Muscle layer of colon (tissue), 2 donors: ENCODE measurements at regions not wholly inside any gene's neighbourhood (a gene's known extent, or its start where the extent isn't known, plus 50 kb on each side); places are given as distances from the start of the nearest gene placed in this dataset.

Experiments used
- H3K27ac ChIP-seq: one replicate; pipeline ENCODE4 v1.7.0; 2013; ENCODE audit warnings: low read depth, mild to moderate bottlenecking, low read length, moderate library complexity
- H3K27me3 ChIP-seq, 2 donors: one replicate each; pipeline ENCODE4 v1.7.0; 2013; ENCODE audit warnings: low read length in 2 of 2, mild to moderate bottlenecking in 2 of 2; ENCODE audit not compliant: insufficient read depth in 2 of 2, control insufficient read depth in 1 of 2
- H3K36me3 ChIP-seq: one replicate; pipeline ENCODE4 v1.7.0; 2013; ENCODE audit warnings: mild to moderate bottlenecking, low read length; ENCODE audit not compliant: insufficient read depth
- H3K4me1 ChIP-seq: one replicate; pipeline ENCODE4 v1.7.0; 2013; ENCODE audit warnings: mild to moderate bottlenecking, low read length; ENCODE audit not compliant: insufficient read depth
- H3K4me3 ChIP-seq, 2 donors: one replicate each; pipeline ENCODE4 v1.7.0; 2013; ENCODE audit warnings: low read length in 2 of 2, low read depth in 1 of 2, mild to moderate bottlenecking in 1 of 2, moderate library complexity in 1 of 2
- H3K9ac ChIP-seq: one replicate; pipeline ENCODE4 v1.7.0; 2013; ENCODE audit warnings: low read length
- H3K9me3 ChIP-seq: one replicate; pipeline ENCODE4 v1.7.0; 2013; ENCODE audit warnings: mild to moderate bottlenecking, low read length
- donor health status: abdominal sarcoma.
- donor health status: Adenocarcinoma of cecum.

DNA sequence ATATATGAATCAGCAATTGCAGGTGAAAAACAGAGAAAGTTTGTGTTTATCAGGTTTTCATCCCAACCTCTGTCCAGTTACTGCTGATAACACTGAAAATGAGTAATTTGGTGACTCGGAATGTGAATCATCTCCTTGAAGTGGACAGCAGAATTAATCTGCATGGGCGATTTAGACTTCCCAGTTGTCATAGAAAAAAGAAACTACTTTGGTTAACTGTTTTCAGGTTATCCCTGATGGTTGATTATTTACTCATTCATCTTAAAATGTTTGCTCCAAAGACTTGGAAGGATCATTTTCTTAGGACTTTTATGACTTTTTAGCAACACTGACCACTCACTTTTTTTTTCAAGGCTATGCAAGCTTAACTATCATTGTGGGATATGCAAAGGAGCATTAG, 504.1 kb upstream of the ANKRD30A start:
- Histone ChIP-seq H3K4me1 (no peaks in the 10 kb centered on the region), H3K9me3 (no peaks in the 10 kb centered on the region), H3K36me3 (no peaks in the 10 kb centered on the region), H3K9ac (no peak overlapping the region), H3K27ac (no peak overlapping the region), H3K4me3 (no peak overlapping the region), H3K27me3 (no peaks in the 10 kb centered on the region)

DNA sequence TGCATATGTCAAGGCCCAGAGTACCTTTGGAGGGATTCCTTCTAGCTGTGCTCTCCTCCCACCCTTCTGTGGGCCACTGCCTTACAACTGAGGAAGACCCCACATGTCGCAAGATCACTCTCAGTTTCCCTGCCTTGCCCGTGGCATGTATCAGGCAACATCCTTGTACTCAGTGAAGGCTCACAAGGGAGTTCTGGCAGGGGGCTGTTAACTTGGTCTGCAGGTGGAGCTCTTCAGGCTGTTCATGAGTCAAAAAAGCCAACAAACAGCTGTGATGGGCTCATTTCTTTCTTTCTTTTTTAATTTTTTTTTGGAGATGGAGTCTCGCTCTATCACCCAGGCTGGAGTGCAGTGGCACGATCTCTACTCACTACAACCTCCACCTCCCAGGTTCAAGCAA, 513.0 kb upstream of the ANKRD30A start:
- Histone ChIP-seq H3K4me1 (no peaks in the 10 kb centered on the region), H3K27me3 (no peaks in the 10 kb centered on the region), H3K9ac (no peak overlapping the region), H3K27ac (no peak overlapping the region), H3K9me3 (no peaks in the 10 kb centered on the region), H3K4me3 (no peak overlapping the region), H3K36me3 (no peaks in the 10 kb centered on the region)

DNA sequence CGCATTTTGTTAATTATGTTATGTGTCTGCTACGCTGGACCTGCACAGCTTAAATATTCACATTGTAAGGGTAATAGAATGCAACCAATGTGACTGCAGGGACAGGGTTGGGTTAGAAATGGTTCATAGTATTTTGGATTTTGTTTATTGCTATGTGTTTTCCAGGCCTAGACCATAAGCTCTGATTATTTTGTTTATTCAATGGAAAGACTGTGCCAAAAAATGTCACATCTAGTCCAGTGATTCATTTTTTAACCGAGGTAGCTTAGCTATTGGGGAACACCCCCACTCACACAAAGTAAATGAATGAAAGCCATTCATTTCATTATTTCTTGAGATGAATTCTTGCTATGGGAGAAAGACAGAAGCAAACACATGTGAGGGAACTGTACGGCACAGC, 516.5 kb upstream of the ANKRD30A start:
- Histone ChIP-seq H3K27me3 (no peaks in the 10 kb centered on the region), H3K9me3 (no peaks in the 10 kb centered on the region), H3K36me3 (no peaks in the 10 kb centered on the region), H3K4me1 (no peaks in the 10 kb centered on the region), H3K4me3 (no peak overlapping the region), H3K9ac (no peak overlapping the region), H3K27ac (no peak overlapping the region)

DNA sequence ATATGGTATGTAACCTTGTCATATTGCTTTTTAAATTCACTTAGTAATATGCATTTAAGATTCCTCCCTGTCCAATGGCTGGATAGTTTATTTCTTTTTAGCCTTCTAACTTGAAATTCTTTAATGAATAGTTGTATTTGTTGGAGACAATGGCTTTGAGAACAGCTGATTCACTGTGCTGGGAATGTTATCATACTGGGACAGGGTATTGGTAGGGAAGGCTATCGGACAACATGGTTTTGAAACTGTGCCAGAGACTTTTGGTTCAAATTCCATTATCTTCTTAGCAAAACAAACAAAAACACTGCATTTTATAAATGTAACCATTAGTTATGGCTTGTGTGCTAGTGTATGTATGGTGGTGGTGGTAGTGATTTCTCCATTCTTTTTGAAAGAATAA, 517.1 kb upstream of the ANKRD30A start:
- Histone ChIP-seq H3K27ac (no peak overlapping the region), H3K4me1 (no peaks in the 10 kb centered on the region), H3K36me3 (no peaks in the 10 kb centered on the region)

DNA sequence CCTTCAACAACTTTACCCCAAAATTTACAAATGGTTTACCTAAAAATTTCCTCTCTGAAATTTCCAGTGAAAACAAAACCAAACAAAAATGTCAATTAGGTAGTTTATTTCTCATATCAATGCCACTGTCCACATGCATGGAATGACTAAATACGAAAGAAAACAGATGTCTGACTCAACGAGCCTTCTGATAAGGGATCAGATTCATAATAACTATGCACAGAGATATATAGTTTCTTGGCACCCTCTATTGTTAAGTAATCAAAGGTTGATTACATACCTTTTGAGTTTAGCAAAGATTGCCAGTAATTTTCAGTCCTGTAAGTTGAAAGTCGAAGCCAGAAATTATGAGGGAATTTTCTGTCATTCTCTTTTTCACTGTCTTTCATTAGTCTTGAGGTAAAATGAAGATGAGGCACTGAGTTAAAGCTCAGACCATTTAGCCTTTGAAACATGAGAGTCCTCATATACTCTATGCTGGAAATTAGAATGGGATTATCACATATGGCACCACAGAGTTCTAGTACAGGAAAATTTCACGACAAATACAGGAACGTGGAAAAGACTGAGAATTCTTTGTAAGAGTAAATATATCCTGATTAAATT, 519.1 kb upstream of the ANKRD30A start:
- no peaks in the 10 kb centered on the region for H3K27me3 ChIP-seq
- no peak overlapping the region for H3K4me3 ChIP-seq
- H3K4me1 ChIP-seq, result no peaks in the 10 kb centered on the region
- no peak overlapping the region for H3K9ac ChIP-seq
- no peaks in the 10 kb centered on the region for H3K9me3 ChIP-seq
- no peak overlapping the region for H3K27ac ChIP-seq
- H3K36me3 ChIP-seq, result no peaks in the 10 kb centered on the region

More for the DNA sequence above, 517.1 kb upstream of the ANKRD30A start:
- H3K27me3 ChIP-seq, result no peaks in the 10 kb centered on the region
- H3K9ac ChIP-seq, result no peak overlapping the region
- no peak overlapping the region for H3K4me3 ChIP-seq
- no peaks in the 10 kb centered on the region for H3K9me3 ChIP-seq

DNA sequence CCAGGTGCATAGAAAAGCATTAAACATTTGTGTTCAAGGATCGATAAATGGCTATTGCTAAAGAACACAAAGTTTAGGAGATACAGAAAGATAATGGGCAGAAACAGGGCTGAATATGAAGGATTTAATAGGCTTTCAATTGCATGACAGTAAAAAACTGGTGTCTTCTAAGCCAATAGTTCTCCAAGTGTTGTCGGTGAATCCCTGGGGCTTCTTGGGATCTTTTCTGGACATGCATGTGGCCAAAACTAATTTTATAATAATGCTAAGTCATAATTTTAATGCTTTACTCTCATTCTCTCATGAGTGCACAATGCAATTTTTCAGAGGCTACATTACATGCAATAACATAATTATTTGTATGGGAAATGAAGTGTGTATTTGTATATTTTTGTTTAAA, 521.1 kb upstream of the ANKRD30A start:
- Histone ChIP-seq H3K36me3 (no peaks in the 10 kb centered on the region), H3K9me3 (no peaks in the 10 kb centered on the region), H3K27ac (no peak overlapping the region), H3K9ac (no peak overlapping the region), H3K4me1 (no peaks in the 10 kb centered on the region), H3K27me3 (no peaks in the 10 kb centered on the region), H3K4me3 (no peak overlapping the region)

DNA sequence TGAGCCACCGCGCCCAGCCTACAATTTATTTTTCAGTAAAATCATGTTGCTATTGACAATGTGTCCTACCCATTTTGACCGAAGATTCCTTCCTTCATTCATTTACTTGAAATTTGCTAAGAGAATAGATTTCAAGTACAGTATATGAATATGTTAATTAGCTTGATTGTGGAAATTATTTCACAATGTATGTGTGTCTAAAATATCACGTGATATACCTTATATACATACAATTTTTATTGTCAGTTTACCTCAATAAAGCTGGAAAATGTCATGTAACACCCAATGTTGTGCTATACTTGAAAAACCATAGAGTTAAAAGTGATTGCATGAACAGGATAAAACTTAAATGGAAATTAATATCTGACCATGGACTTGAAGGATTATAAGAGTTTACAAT, 521.7 kb upstream of the ANKRD30A start:
- Histone ChIP-seq H3K36me3 (no peaks in the 10 kb centered on the region), H3K9ac (no peak overlapping the region), H3K4me3 (no peak overlapping the region), H3K27me3 (no peaks in the 10 kb centered on the region), H3K27ac (no peak overlapping the region), H3K9me3 (no peaks in the 10 kb centered on the region), H3K4me1 (no peaks in the 10 kb centered on the region)

DNA sequence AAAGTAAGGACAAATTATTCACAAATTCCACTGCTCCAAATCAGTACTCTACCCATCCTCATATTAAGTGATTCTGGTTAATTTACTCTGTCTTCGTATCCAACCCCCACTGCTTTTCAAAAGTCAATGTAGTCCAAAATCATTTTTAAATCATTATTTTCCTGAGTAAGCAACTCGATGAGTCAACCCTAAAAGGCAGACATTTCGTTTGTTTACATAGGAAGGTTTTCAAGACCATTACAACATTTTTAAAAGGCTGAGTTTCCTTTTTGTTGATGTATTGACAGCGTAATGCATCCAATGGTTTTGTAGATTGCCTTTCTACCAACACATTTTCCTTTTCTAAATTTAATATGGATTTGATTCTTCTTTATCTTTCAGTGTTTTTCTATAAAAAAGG, 523.0 kb upstream of the ANKRD30A start:
- no peak overlapping the region for H3K9ac ChIP-seq
- no peak overlapping the region for H3K4me3 ChIP-seq
- no peaks in the 10 kb centered on the region for H3K9me3 ChIP-seq
- no peak overlapping the region for H3K27ac ChIP-seq
- no peaks in the 10 kb centered on the region for H3K27me3 ChIP-seq
- H3K36me3 ChIP-seq, result no peaks in the 10 kb centered on the region
- no peaks in the 10 kb centered on the region for H3K4me1 ChIP-seq

DNA sequence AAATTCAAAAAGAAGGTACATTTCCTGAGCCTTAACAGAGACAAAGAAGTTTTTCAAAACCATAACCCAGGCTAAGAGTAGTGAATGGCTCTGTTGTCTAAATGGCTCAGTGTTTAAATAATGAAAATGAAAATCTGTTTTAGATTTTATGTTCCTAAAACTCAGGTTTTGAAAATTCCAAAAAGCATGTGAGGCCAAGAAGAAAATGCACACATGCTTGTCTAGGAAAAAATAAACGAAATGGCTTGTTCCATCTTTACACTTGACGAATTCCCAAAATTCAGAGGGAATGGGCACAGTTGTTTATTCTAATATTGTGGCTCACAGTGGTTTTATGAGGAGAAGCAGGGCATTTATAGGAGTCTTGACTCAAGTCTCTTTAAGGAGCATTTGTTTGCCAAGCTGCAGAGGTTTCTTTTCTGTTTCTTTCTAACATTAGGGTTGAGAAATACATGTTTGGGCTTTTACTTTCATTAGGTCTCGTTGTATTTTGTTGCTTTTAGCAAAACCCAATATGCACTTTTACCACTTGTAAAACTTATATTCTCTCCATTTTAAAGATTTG, 527.6 kb upstream of the ANKRD30A start:
- Histone ChIP-seq H3K4me1 (no peaks in the 10 kb centered on the region), H3K9me3 (no peaks in the 10 kb centered on the region), H3K9ac (no peak overlapping the region), H3K36me3 (no peaks in the 10 kb centered on the region), H3K27ac (no peak overlapping the region), H3K4me3 (no peak overlapping the region), H3K27me3 (no peaks in the 10 kb centered on the region)

DNA sequence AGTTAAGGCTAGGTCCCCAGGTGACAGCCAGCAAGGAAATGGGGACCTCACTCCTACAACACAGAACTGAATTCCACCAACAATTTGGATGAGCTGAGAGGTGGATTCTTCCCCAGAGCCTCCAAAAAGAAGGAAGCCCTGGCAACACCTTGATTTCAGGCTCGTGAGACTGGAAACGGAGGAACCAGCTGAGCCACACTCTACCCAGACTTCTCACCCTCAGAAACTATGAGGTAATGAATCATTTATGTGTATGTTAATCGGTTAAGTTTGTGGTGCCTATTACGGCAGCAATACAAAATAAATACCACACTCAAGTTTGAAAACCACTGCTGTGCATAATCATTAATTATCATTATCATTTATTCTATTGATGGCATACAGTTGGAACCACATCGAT, 532.4 kb upstream of the ANKRD30A start:
- Histone ChIP-seq H3K27ac (no peak overlapping the region), H3K9me3 (no peaks in the 10 kb centered on the region), H3K27me3 (no peaks in the 10 kb centered on the region), H3K9ac (no peak overlapping the region), H3K4me3 (no peak overlapping the region), H3K4me1 (no peaks in the 10 kb centered on the region), H3K36me3 (no peaks in the 10 kb centered on the region)

DNA sequence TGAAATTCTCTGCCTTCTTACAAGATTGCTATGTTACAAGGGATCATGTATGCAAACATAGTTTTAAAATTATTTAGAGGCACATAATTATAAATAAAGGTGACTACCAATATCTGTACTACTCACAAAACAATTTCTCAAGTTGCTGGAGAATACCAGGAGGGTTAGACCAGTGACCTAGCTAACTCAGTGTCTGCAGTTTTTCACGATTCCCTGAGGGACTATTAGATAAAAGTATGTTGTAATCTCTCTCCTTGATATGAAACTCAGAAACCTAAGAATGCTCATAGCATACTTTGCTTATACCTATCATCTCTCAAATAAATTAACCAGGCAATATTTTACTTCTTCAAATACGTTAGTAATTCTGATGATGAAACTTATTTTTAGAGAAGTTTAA, 534.0 kb upstream of the ANKRD30A start:
- Histone ChIP-seq H3K4me3 (no peak overlapping the region), H3K27me3 (no peaks in the 10 kb centered on the region)

DNA sequence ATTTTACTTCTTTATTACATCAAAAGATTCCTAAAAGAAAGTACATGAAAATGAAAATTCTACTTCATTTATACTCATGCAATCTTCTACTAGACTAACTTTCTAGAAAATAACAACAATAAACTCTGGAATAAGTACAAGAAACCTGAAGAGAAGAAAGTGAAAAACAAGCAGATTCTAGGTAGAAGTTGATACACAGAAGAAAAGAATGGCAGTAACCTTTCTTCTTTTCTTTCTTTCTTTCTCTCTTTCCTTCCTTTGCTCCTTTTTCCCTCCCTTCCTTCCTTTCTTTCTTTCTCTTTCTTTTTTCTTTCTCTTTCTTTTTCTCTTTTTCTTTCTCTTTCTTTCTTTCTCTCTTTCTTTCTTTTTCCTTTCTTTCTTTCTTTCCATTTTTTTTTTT, 541.7 kb upstream of the ANKRD30A start:
- H3K9me3 ChIP-seq, result no peaks in the 10 kb centered on the region

More for the DNA sequence above, 534.0 kb upstream of the ANKRD30A start:
- H3K9me3 ChIP-seq, result no peaks in the 10 kb centered on the region
- H3K9ac ChIP-seq, result no peak overlapping the region
- H3K27ac ChIP-seq, result no peak overlapping the region
- no peaks in the 10 kb centered on the region for H3K4me1 ChIP-seq
- H3K36me3 ChIP-seq, result no peaks in the 10 kb centered on the region

More for the DNA sequence above, 541.7 kb upstream of the ANKRD30A start:
- Histone ChIP-seq H3K27me3 (no peaks in the 10 kb centered on the region), H3K27ac (no peak overlapping the region), H3K4me1 (no peaks in the 10 kb centered on the region), H3K4me3 (no peak overlapping the region), H3K36me3 (no peaks in the 10 kb centered on the region), H3K9ac (no peak overlapping the region)
